ENCODE measurements at regions not wholly inside any gene's neighbourhood (a gene's known extent, or its start where the extent isn't known, plus 50 kb on each side); places are given as distances from the start of the nearest gene placed in this dataset.

DNA sequence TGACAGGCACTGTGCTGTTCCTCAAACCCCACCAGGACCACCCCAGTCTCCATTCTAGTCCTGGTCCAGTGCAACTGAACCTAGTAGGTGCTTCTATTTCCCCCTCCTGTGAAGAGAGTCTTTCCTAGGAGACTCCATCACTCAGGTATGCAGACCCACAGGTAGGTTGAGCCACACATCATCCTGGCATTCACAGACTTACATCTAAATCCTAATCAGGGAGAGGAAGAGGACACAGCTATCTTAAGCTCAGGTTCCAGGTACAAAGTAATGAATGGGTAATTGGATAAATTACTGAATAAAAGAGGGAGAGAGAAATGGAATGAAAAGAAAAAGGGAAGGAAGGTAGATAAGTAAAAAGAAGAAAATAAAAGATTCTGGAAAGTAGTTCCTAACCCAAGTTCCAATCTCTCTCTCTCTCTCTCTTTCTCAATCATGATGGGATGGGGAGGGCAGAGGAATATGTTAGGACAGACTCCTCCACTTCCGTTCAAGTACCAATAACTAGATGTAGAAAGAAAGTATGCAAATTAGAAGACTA is 139.8 kb upstream of the NAMPT start:
- 4 to 9% (median 5%) methylated on average over 1 of the region's 1 CpG for WGBS, 3 donors
- Histone ChIP-seq H3K36me3 (no peaks in the 10 kb centered on the region), H3K27ac (no peak overlapping the region), H3K27me3 (no peaks in the 10 kb centered on the region), H3K4me3 (no peak overlapping the region), H3K9me3 (no peaks in the 10 kb centered on the region), H3K4me1 (ENCODE audit: insufficient read depth) (peaks cover 10% of the 10 kb centered on the region)
- TF ChIP-seq POLR2A (IDR thresholded peaks at IDR 0.05) (no peak), EP300 (IDR thresholded peaks at IDR 0.05) (no peak)
- TF ChIP-seq, protein P1, sequence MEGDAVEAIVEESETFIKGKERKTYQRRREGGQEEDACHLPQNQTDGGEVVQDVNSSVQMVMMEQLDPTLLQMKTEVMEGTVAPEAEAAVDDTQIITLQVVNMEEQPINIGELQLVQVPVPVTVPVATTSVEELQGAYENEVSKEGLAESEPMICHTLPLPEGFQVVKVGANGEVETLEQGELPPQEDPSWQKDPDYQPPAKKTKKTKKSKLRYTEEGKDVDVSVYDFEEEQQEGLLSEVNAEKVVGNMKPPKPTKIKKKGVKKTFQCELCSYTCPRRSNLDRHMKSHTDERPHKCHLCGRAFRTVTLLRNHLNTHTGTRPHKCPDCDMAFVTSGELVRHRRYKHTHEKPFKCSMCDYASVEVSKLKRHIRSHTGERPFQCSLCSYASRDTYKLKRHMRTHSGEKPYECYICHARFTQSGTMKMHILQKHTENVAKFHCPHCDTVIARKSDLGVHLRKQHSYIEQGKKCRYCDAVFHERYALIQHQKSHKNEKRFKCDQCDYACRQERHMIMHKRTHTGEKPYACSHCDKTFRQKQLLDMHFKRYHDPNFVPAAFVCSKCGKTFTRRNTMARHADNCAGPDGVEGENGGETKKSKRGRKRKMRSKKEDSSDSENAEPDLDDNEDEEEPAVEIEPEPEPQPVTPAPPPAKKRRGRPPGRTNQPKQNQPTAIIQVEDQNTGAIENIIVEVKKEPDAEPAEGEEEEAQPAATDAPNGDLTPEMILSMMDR (IDR thresholded peaks at IDR 0.05), result no peak
- intact Hi-C loops (cut with DNase I), result loop anchor here in 1 of 4 donors (5.0 kb wide), 2 partner anchors 137 to 1412 kb away; partner anchors contain the start of gene KMT2E
- no peak for DNase-seq

DNA sequence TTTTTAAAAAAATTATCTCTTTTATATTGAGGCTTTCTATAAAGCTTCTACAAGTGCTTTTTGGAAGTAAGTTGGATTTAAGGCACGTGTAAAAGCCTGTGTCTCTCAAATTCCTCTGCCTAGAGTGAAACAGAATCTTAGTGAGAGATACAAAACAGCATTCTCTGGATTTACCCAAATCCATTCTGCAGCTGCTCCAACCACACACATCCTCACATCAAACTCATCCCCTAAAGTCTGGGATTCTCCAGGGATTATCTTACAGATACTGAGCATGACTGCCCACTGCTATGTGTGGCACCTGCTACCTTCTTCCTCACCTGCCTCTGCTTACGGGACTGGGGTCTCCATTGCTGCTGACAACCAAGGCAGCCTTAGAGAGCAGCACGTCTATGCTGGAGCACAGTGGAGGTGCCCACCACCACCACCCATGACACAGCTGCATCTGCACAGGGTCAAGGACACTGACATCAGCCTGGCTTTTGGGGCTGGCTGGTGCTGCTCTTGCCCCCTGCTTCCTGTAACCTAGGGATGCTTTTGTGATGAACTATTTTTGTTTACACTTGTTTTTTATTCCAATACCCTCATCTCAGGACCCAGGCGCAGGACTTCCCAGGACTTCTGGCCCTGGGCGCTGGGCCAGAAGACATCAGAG is 139.2 kb upstream of the NAMPT start:
- intact Hi-C loops (cut with DNase I), result loop anchor here in 1 of 4 donors (5.0 kb wide), 2 partner anchors 137 to 1412 kb away; partner anchors contain the start of gene KMT2E
- peak in 1 of 5 donors; percentile 28 for DNase-seq
- Histone ChIP-seq H3K27ac (no peak overlapping the region), H3K4me1 (ENCODE audit: insufficient read depth) (peaks cover 10% of the 10 kb centered on the region), H3K27me3 (no peaks in the 10 kb centered on the region), H3K4me3 (no peak overlapping the region), H3K36me3 (no peaks in the 10 kb centered on the region), H3K9me3 (no peaks in the 10 kb centered on the region)
- TF ChIP-seq, protein P1 (IDR thresholded peaks at IDR 0.05), result no peak
- TF ChIP-seq POLR2A (IDR thresholded peaks at IDR 0.05) (no peak), EP300 (IDR thresholded peaks at IDR 0.05) (no peak)
- 73 to 80% (median 78%) methylated on average over 5 of the region's 5 CpGs for WGBS, 3 donors

DNA sequence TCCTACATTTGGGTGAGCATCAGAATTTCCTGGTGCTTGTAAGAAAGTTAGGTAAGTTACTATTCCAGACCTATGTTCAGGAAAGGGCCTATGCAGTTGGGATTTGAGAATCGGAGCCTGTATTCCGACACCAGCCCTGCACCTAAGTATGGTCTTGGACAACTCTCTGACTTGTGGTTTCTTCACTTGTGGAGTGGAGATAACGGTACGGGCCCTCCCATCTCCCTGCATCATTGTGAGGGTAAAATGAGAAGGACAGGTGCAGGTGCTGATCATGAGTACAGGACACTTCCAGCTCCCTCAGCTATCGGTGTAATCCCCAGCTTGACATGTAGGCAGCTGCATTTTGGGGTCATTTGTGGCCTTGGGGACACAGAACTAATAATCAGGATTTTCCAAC is 138.3 kb upstream of the NAMPT start:
- WGBS, 3 donors, result 73 to 76% (median 74%) methylated on average over 5 of the region's 5 CpGs
- Histone ChIP-seq H3K4me1 (ENCODE audit: insufficient read depth) (peaks cover 10% of the 10 kb centered on the region), H3K27ac (no peak overlapping the region), H3K4me3 (no peak overlapping the region), H3K36me3 (no peaks in the 10 kb centered on the region), H3K9me3 (no peaks in the 10 kb centered on the region), H3K27me3 (no peaks in the 10 kb centered on the region)
- TF ChIP-seq EP300 (IDR thresholded peaks at IDR 0.05) (no peak), POLR2A (IDR thresholded peaks at IDR 0.05) (no peak)
- TF ChIP-seq, protein P1 (IDR thresholded peaks at IDR 0.05), result no peak
- no peak for DNase-seq
- intact Hi-C loops (cut with DNase I), result loop anchor here in 1 of 4 donors (5.0 kb wide), 2 partner anchors 136 to 1411 kb away; partner anchors contain the start of gene KMT2E

DNA sequence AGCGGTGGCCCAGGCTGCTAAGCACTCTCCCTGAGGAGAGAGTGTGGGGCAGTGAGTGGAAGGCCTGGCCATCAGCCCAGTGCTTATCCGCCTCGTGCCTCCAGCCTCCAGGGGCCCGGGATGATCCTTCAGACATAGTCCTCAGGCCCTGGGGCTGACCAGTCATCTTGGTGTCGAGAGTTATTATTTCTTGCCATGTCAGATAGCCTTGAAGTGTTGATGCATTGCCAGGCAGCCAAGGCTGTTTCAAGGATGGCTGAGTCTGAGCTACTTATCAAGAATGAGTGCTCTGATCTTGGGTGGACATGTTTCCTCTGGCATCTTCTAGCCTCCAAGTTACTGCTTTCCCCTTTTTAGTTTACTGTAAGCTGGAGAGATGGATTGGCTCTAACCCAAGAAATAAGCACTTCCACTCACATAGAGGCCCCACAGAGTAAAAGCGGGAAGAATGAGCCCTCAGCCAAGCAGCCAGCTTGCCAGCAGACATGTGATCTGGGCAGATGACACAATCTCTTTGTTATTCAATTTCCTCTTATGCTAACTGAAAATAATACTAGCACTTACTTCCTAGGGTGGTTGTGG is 136.5 kb upstream of the NAMPT start:
- TF ChIP-seq, protein P1 (IDR thresholded peaks at IDR 0.05), result no peak
- TF ChIP-seq EP300 (IDR thresholded peaks at IDR 0.05), result peak; percentile 82
- no peak for TF ChIP-seq POLR2A (IDR thresholded peaks at IDR 0.05)
- Histone ChIP-seq H3K4me1 (ENCODE audit: insufficient read depth) (peaks cover 10% of the 10 kb centered on the region), H3K27me3 (no peaks in the 10 kb centered on the region), H3K27ac (peak overlapping the region; percentile 41 to 81), H3K36me3 (no peaks in the 10 kb centered on the region), H3K4me3 (no peak overlapping the region), H3K9me3 (no peaks in the 10 kb centered on the region)
- peak; percentile 73 to 89 (median 87) for DNase-seq
- 7 to 19% (median 13%) methylated on average over 6 of the region's 6 CpGs for WGBS, 3 donors
- intact Hi-C loops (cut with DNase I), result loop anchor here in 1 of 4 donors (5.0 kb wide), 2 partner anchors 134 to 1409 kb away; partner anchors contain the start of gene KMT2E
